Muscle of back (tissue), 3 donors: ENCODE measurements at regions not wholly inside any gene's neighbourhood (a gene's known extent, or its start where the extent isn't known, plus 50 kb on each side); places are given as distances from the start of the nearest gene placed in this dataset.

Source experiments
- DNase-seq, 3 donors: peaks; one replicate each; pipeline versions ENCODE4 v3.0.0 to v3.0.0-alpha.2; 2013

DNA sequence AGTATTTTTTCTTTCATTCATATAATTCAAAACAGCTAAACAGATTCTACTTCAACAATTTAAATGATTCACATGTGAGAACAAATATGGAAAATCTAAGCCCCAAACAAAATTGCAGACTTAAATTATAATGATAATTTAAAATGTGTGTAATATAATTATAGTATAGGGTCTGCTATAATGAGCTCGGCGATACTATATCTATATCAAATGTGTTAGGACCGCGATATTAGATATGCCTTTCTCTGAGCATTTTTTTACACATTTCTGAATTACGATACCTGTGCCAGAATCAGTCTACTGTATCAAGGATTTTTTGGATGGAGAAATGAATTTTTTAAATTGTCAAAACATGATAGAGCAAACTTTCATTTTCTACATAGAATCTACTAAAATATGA, 808.8 kb upstream of the POU3F3 start:
- DNase-seq = no peak

GRCh38 chr2:104046466-104046865, 807.4 kb upstream of the POU3F3 start:
- DNase-seq = no peak

- no peak for DNase-seq
Observed at GRCh38 chr2:104047516-104047915, 806.4 kb upstream of the POU3F3 start.

- peak in 2 of 3 donors; percentile 26 to 60 for DNase-seq
Observed at GRCh38 chr2:104049438-104049837, 804.5 kb upstream of the POU3F3 start.

DNA sequence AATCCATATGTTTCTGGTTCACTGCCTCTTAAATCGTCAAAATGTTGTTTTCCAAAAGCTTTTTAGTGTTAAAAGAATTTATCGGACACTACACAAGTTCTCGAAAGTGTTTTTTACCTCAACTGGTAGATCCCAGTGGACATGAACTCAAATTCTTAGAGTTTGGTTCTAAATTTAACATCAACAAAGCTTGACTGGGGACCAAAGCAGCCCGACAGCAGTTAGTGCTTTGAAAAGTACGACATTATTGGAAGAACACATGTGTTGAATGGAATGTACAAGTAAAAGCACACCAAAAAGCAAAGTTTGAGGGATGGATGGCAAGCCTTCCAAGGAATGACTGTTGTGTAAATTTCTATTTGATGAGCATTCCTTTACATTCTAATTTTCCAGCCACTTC, 803.9 kb upstream of the POU3F3 start:
- DNase-seq = peak; percentile 31 to 72 (median 60)

DNA sequence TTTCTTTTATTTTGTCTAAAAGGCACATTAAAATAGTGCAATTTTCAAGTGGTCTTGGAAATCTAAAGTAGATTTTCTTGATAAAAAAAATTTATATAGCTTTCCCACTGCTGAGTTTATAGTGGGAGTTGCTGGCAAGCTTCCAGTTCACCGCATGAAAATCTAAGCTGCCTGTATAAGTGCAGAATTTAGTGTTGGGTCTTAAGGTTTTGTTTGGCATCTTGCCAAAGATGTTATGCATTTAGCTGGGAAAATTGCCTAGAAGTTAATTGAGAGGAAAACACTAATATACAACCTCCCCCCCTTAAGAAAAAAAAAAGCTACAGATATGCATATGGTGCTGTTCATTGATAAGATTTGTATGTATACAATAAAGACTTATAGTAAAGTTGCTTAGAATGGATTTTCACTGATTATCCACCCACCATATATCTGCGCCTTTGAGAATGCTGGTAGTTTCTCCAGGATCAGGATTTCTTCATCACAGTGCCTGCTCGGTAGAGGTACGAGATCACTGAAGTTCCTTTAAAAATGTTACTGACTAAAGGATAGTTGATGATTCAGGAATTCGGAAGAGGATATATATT, 803.2 kb upstream of the POU3F3 start:
- DNase-seq = peak in 1 of 3 donors; percentile 17

GRCh38 chr2:104051766-104052165, 802.1 kb upstream of the POU3F3 start:
- DNase-seq = no peak

DNA sequence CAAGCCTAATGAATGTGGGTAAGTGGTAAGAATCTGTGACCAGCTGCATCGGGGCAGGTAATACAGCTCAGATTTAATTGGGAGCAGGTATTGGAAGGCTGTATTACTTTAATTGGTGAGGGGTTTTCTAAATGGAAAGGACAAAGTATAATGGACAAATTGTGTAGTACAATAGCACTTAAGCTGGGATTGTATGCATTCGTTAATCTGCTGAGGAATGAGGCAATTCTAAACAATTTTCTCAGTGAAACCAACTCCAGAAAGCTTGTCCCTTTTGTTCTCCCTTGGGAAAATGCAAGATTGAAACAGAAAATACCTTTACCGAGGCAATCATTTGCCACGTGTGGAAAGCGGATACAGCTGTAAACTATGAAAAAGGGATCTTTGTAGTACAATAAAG, 801.6 kb upstream of the POU3F3 start:
- DNase-seq = no peak

- no peak for DNase-seq
Observed at GRCh38 chr2:104056451-104056850, 797.5 kb upstream of the POU3F3 start.

GRCh38 chr2:104068665-104069064, 785.2 kb upstream of the POU3F3 start:
- no peak for DNase-seq

- DNase-seq = no peak
Observed at GRCh38 chr2:104077573-104077972, 776.3 kb upstream of the POU3F3 start.

- DNase-seq = no peak
Observed at GRCh38 chr2:104078431-104079157, 775.3 kb upstream of the POU3F3 start.

DNA sequence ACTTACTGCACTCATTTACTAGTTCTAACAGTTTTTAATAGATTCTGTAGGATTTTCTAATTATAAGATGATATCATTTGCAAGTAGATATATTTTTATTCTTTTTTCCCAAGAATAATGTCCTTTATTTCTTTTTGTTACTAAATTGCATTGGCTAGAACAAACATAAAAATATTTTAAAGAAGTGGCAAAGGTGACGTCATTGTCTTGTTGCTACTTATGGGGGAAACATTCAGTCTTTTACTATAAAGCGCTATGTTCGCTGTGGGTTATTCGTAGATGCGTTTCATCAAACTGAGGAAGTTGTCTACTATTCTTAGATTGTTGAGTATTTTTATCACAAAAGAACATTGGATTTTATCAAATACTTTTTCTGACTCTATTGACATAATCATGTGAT, 765.2 kb upstream of the POU3F3 start:
- DNase-seq = no peak

GRCh38 chr2:104090407-104090806, 763.5 kb upstream of the POU3F3 start:
- DNase-seq = no peak

DNA sequence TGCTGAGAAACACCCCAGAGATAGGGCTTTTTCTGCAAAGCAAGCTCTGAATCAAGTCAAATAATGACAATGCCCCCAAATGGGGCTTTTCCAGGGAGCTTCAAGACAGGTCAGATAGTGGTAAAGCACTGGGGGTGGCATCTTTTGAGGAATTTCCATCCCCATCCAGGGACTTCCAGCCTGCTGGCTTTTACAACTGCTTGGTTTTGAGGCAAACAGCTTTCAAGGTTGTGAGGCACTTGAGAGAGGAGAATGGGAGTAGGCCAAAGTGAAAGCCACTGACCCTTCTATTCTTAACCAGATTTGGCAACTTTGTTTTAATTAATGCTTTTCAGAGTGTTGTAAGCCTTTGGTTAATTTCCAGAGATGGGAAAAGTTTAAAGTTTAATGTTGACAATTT, 762.0 kb upstream of the POU3F3 start:
- no peak for DNase-seq

DNA sequence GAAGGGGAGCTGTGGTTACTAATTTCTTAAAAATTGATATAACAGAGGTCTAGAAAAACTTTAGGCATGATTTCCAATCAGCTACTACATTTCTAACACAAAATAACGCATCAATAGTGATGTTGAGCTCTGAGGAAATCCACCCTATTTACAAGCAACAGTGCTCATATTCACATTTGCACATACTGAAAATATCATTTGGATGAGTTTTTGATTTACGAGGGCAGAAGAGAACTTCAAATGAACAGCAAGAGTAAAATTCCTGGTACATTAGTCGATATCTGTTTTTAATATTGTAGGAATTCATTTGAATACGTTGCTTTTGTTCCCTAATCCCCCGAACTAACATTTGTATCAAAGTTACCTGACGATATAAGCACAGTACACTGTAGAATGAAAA, 761.0 kb upstream of the POU3F3 start:
- peak in 2 of 3 donors; percentile 8 to 19 for DNase-seq

- no peak for DNase-seq
Observed at GRCh38 chr2:104102615-104103014, 751.3 kb upstream of the POU3F3 start.

DNA sequence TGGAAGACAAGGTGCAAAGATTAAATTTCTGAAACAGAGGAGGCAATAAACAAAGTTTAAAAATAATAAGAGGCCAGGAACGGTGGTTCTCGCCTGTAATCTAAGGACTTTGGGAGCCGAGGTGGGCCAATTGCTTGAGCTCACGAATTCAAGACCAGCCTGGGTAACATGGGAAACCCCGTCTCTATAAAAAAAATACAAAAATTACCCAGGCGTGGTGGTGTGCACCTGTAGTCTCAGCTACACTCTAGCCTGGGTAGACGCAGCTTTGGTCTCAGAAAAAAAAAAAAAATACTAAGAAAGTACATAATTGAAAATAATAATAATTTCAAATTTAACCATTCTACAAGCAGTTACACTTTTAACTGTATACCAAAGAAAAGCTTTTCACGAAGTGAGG, 744.6 kb upstream of the POU3F3 start:
- no peak for DNase-seq

- DNase-seq = no peak
Observed at GRCh38 chr2:104118889-104119288, 735.0 kb upstream of the POU3F3 start.

DNA sequence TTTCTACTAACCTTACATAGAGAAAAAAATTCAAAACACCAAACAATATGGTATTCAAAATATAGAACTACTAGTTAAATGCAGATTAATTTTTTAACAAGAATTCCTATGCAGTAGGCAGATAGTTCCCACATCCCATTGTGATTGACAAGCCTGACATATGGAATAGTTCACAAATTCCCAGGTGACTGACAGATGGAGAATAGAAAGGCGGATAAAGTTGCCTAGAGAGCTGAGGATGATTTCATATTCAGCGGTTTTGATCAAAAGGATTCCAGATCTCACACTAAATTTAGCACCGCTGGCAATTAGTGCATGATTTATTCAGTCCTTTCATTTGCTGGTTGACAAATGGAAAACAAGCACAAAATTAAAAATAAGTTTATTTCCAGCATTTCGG, 733.7 kb upstream of the POU3F3 start:
- DNase-seq = no peak

GRCh38 chr2:104125096-104125495, 728.8 kb upstream of the POU3F3 start:
- no peak for DNase-seq

DNA sequence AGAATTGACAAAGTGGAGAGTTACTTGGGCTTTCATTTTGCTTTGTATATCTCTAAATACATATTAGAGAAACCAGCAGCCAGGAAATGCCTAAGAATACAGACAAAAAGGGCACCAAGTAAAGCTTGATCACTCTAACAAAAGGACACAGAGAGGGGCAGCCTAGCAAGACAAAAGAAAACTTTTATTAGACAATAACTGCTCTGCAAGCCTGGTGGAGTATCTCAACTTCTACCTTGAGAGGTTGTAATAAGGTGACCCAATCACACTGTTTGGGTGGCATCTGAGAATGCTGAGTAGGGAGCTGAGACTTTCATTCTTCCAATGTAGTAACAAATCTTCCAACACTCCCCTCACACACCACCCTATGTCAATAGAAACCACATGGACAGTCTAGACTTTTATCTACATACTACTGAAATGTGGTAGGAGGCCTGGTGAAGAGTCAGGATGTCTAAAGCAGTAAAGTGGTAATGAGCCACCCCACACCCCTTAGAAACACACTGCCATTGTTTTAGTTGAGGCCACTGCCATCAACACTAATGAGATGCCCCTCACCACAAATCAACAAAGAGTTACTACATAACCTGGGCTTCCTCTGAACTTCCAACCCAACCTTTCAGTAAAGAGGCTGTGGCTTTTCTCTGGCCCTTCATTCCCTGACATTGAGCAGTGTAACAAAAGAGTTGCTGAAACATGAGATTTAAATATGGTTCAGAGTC, 726.7 kb upstream of the POU3F3 start:
- no peak for DNase-seq

- no peak for DNase-seq
Observed at GRCh38 chr2:104140361-104140760, 713.6 kb upstream of the POU3F3 start.
